Left ventricle myocardium inferior (tissue), 1 donor: ENCODE measurements at regions not wholly inside any gene's neighbourhood (a gene's known extent, or its start where the extent isn't known, plus 50 kb on each side); places are given as distances from the start of the nearest gene placed in this dataset.
"Not testable (repeated sequence)": the region's sequence is repeated elsewhere in the genome, so short reads cannot be mapped to it uniquely, and the experiment has no call there.

ENCODE experiments used
- DNase-seq: peaks from one replicate; pipeline ENCODE4 v3.0.0-alpha.2; 2020
- H3K27ac ChIP-seq: fragments of 200-600 bp; replicated peaks from 2 replicates; pipeline ENCODE4 v1.8.0; 2021
- H3K27me3 ChIP-seq: fragments of 200-600 bp; 2 replicates; pipeline ENCODE4 v1.8.0; 2021; ENCODE audit warnings: low read depth
- H3K36me3 ChIP-seq: fragments of 200-600 bp; 2 replicates; pipeline ENCODE4 v1.8.0; 2021
- H3K4me1 ChIP-seq: fragments of 200-600 bp; 2 replicates; pipeline ENCODE4 v1.8.0; 2021
- H3K4me3 ChIP-seq: fragments of 200-600 bp; 2 replicates; pipeline ENCODE4 v1.8.0; 2021; ENCODE audit warnings: mild to moderate bottlenecking, moderate library complexity
- H3K9me3 ChIP-seq: fragments of 200-600 bp; replicated peaks from 2 replicates; pipeline ENCODE4 v1.8.0; 2021
- CTCF ChIP-seq: fragments of 200-600 bp; IDR thresholded peaks from 2 replicates; pipeline ENCODE4 v1.8.0; 2021; ENCODE audit warnings: antibody characterized with exemption, mild to moderate bottlenecking, borderline replicate concordance
- intact Hi-C: fragments of 100-400 bp; cut with micrococcal nuclease; formaldehyde crosslinking; loops from one replicate; pipeline ENCODE4 v1.11.0; 2022
- donor health status: DM: no; HTN: yes; CAD: no; lungs with severe emphysema.

GRCh38 chr1:220455559-220455958 is 72.4 kb upstream of the MARK1 start:
- Histone ChIP-seq H3K9me3 (no peaks in the 10 kb centered on the region), H3K4me3 (no peak overlapping the region), H3K27ac (no peak overlapping the region), H3K36me3 (no peaks in the 10 kb centered on the region), H3K27me3 (no peaks in the 10 kb centered on the region), H3K4me1 (peaks cover 19% of the 10 kb centered on the region)
- no peak for TF ChIP-seq CTCF
- intact Hi-C loops: no loop called here
- DNase-seq: no peak

GRCh38 chr1:220454155-220454777 is 73.7 kb upstream of the MARK1 start:
- H3K36me3 ChIP-seq: no peaks in the 10 kb centered on the region
- H3K4me3 ChIP-seq: no peak overlapping the region
- peaks cover under 1% of the 10 kb centered on the region for H3K27me3 ChIP-seq
- H3K9me3 ChIP-seq: no peaks in the 10 kb centered on the region
- no peak overlapping the region for H3K27ac ChIP-seq
- peaks cover 19% of the 10 kb centered on the region for H3K4me1 ChIP-seq
- intact Hi-C loops: no loop called here
- no peak for DNase-seq
- TF ChIP-seq CTCF: peak; percentile 33

GRCh38 chr1:220453371-220453770 is 74.6 kb upstream of the MARK1 start:
- H3K27ac ChIP-seq: no peak overlapping the region
- no peaks in the 10 kb centered on the region for H3K9me3 ChIP-seq
- intact Hi-C loops: no loop called here
- no peak overlapping the region for H3K4me3 ChIP-seq
- DNase-seq: no peak
- H3K4me1 ChIP-seq: peaks cover 14% of the 10 kb centered on the region
- peaks cover 3% of the 10 kb centered on the region for H3K27me3 ChIP-seq
- TF ChIP-seq CTCF: no peak
- no peaks in the 10 kb centered on the region for H3K36me3 ChIP-seq

- no peak for DNase-seq
- Histone ChIP-seq H3K27me3 (peaks cover 3% of the 10 kb centered on the region), H3K4me1 (peaks cover 9% of the 10 kb centered on the region), H3K27ac (no peak overlapping the region), H3K36me3 (no peaks in the 10 kb centered on the region), H3K4me3 (no peak overlapping the region), H3K9me3 (no peaks in the 10 kb centered on the region)
- no peak for TF ChIP-seq CTCF
- intact Hi-C loops: no loop called here
Measured at GRCh38 chr1:220451532-220451931, 76.4 kb upstream of the MARK1 start.

- DNase-seq: no peak
- no peak for TF ChIP-seq CTCF
- H3K4me3 ChIP-seq: no peak overlapping the region
- H3K27ac ChIP-seq: no peak overlapping the region
- H3K36me3 ChIP-seq: no peaks in the 10 kb centered on the region
- H3K9me3 ChIP-seq: no peaks in the 10 kb centered on the region
- peaks cover 3% of the 10 kb centered on the region for H3K27me3 ChIP-seq
- H3K4me1 ChIP-seq: peaks cover 9% of the 10 kb centered on the region
- intact Hi-C loops: no loop called here
Measured at GRCh38 chr1:220450927-220451326, 77.0 kb upstream of the MARK1 start.

GRCh38 chr1:220448217-220448616 is 79.7 kb upstream of the MARK1 start:
- peaks cover 10% of the 10 kb centered on the region for H3K9me3 ChIP-seq
- intact Hi-C loops: no loop called here
- H3K4me3 ChIP-seq: no peak overlapping the region
- no peak overlapping the region for H3K27ac ChIP-seq
- no peak for TF ChIP-seq CTCF
- H3K4me1 ChIP-seq: peaks cover 9% of the 10 kb centered on the region
- no peaks in the 10 kb centered on the region for H3K36me3 ChIP-seq
- H3K27me3 ChIP-seq: peaks cover 3% of the 10 kb centered on the region
- DNase-seq: no peak

GRCh38 chr1:220444586-220444985 is 83.3 kb upstream of the MARK1 start:
- H3K27ac ChIP-seq, H3K27me3 ChIP-seq, H3K4me3 ChIP-seq, H3K9me3 ChIP-seq, H3K4me1 ChIP-seq, intact Hi-C loops, H3K36me3 ChIP-seq, DNase-seq: not testable (repeated sequence)
